ENCODE measurements at regions not wholly inside any gene's neighbourhood (a gene's known extent, or its start where the extent isn't known, plus 50 kb on each side); places are given as distances from the start of the nearest gene placed in this dataset.

DNA sequence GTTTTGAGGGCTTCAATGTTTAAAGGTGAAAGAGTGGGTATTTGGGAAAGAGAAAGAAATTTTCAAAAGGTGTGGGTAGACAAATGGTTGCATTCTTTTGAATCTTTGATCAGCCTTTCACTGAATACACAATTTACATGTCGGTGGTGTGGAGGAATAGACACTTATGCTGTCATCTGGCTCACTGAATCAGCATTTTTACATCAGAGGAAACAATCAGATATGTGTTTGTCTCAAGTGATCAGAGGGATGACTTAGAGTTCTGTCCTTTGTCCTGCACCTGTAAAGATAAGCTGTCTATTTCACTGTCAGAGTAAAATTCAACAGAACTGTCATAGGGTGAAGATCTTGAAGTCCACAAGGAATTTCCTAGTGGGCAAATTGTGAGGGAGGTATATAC, 170.9 kb upstream of the USP25 start:
- intact Hi-C loops (cut with micrococcal nuclease; ENCODE audit: unreplicated experiment) = no loop called here
- no peak overlapping the region for H2AFZ ChIP-seq (ENCODE audit: low read length)
- no peak for TF ChIP-seq EZH2phosphoT487 (IDR thresholded peaks at IDR 0.05; ENCODE audit: borderline replicate concordance, low read depth, low read length)
- no TSS peak for BruUV-seq (replicated peaks)
- no peaks in the 10 kb centered on the region for H3K9me2 ChIP-seq (ENCODE audit: insufficient read depth, low read length)
- no peaks in the 10 kb centered on the region for H3K4me1 ChIP-seq (ENCODE audit: insufficient read depth, low read length, poor library complexity, severe bottlenecking)
- no peak overlapping the region for H3K27ac ChIP-seq (ENCODE audit: low read depth, low read length, poor library complexity, severe bottlenecking)
- ChIA-PET CTCF (ENCODE audit: unreplicated experiment) (no interaction called here), POLR2A (no interaction called here)
- no peaks in the 10 kb centered on the region for H3K79me2 ChIP-seq (ENCODE audit: insufficient read depth, low read depth, low read length)
- no peak overlapping the region for H3K4me2 ChIP-seq (ENCODE audit: low read length)
- H3K9me3 ChIP-seq (ENCODE audit: low read length) = no peaks in the 10 kb centered on the region
- DNase-seq (ENCODE audit: low spot score) = no peak
- no peaks in the 10 kb centered on the region for H3K36me3 ChIP-seq (ENCODE audit: insufficient read depth, low read length)
- no peaks in the 10 kb centered on the region for H4K20me1 ChIP-seq (ENCODE audit: insufficient read depth, low read length)
- no peak overlapping the region for H3K4me3 ChIP-seq (ENCODE audit: low read depth, low read length, poor library complexity, severe bottlenecking)

DNA sequence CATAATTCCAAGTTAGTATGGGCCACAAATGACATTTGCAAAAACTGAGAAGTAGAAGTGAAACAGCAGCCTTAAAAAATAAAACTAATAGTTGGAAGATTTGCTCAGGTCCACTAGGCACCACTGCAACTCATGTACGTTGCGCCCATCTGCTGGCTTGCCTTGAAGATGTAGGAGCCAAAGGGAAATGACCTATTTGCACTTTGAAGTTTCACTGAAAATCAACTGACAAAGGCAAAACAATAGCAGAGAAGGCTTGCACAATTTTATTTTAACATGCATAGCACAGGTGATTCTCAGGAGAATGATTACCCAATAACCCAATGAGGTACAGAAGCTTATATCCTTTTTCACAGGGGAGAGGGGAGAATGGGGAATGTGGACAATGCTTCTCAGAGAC, 170.1 kb upstream of the USP25 start:
- no peak for TF ChIP-seq CTCF (conservative IDR thresholded peaks at IDR 0.05; ENCODE audit: low read length)
- Histone ChIP-seq H3K4me2 (ENCODE audit: low read length) (no peak overlapping the region), H3K9me2 (ENCODE audit: insufficient read depth, low read length) (no peaks in the 10 kb centered on the region), H3K4me3 (ENCODE audit: low read depth, low read length, poor library complexity, severe bottlenecking) (no peak overlapping the region), H4K20me1 (ENCODE audit: insufficient read depth, low read length) (no peaks in the 10 kb centered on the region), H3K4me1 (ENCODE audit: insufficient read depth, low read length, poor library complexity, severe bottlenecking) (no peaks in the 10 kb centered on the region), H3K36me3 (ENCODE audit: insufficient read depth, low read length) (no peaks in the 10 kb centered on the region), H3K27ac (ENCODE audit: low read depth, low read length, poor library complexity, severe bottlenecking) (no peak overlapping the region), H3K9me3 (ENCODE audit: low read length) (no peaks in the 10 kb centered on the region), H2AFZ (ENCODE audit: low read length) (no peak overlapping the region), H3K79me2 (ENCODE audit: insufficient read depth, low read depth, low read length) (no peaks in the 10 kb centered on the region)
- ChIA-PET POLR2A (no interaction called here), CTCF (ENCODE audit: unreplicated experiment) (no interaction called here)
- no TSS peak for BruUV-seq (replicated peaks)
- DNase-seq (ENCODE audit: low spot score) = no peak
- intact Hi-C loops (cut with micrococcal nuclease; ENCODE audit: unreplicated experiment) = no loop called here

- H2AFZ ChIP-seq (ENCODE audit: low read length) = no peak overlapping the region
- ChIA-PET CTCF (ENCODE audit: unreplicated experiment) (no interaction called here), POLR2A (no interaction called here)
- no peaks in the 10 kb centered on the region for H3K9me3 ChIP-seq (ENCODE audit: low read length)
- H3K4me3 ChIP-seq (ENCODE audit: low read depth, low read length, poor library complexity, severe bottlenecking) = no peak overlapping the region
- no TSS peak for BruUV-seq (replicated peaks)
- H3K27ac ChIP-seq (ENCODE audit: low read depth, low read length, poor library complexity, severe bottlenecking) = no peak overlapping the region
- intact Hi-C loops (cut with micrococcal nuclease; ENCODE audit: unreplicated experiment) = no loop called here
- DNase-seq (ENCODE audit: low spot score) = no peak
- TF ChIP-seq EZH2phosphoT487 (IDR thresholded peaks at IDR 0.05; ENCODE audit: borderline replicate concordance, low read depth, low read length) (no peak), CTCF (conservative IDR thresholded peaks at IDR 0.05; ENCODE audit: low read length) (no peak)
- no peaks in the 10 kb centered on the region for H3K4me1 ChIP-seq (ENCODE audit: insufficient read depth, low read length, poor library complexity, severe bottlenecking)
- no peaks in the 10 kb centered on the region for H3K79me2 ChIP-seq (ENCODE audit: insufficient read depth, low read depth, low read length)
- H4K20me1 ChIP-seq (ENCODE audit: insufficient read depth, low read length) = no peaks in the 10 kb centered on the region
- H3K4me2 ChIP-seq (ENCODE audit: low read length) = no peak overlapping the region
- H3K9me2 ChIP-seq (ENCODE audit: insufficient read depth, low read length) = no peaks in the 10 kb centered on the region
- H3K36me3 ChIP-seq (ENCODE audit: insufficient read depth, low read length) = no peaks in the 10 kb centered on the region
Observed at GRCh38 chr21:15560383-15561056, 169.3 kb upstream of the USP25 start.

Data from OCI-LY7 (cell line).